ENCODE measurements at regions not wholly inside any gene's neighbourhood (a gene's known extent, or its start where the extent isn't known, plus 50 kb on each side); places are given as distances from the start of the nearest gene placed in this dataset.

GRCh38 chr21:24628536-24628935, 978.7 kb downstream of the MRPL39 start (continued):
- TF ChIP-seq CHD7 (IDR thresholded peaks at IDR 0.05; ENCODE audit: insufficient replicate concordance, low read length), result no peak
- no peak for TF ChIP-seq SP4 (IDR thresholded peaks at IDR 0.05; ENCODE audit: low read length)
- TF ChIP-seq CHD2 (IDR thresholded peaks at IDR 0.05; ENCODE audit: low read length), result no peak
- no peak for TF ChIP-seq MAFK (IDR thresholded peaks at IDR 0.05; ENCODE audit: low read depth, low read length)
- TF ChIP-seq SRF (IDR thresholded peaks at IDR 0.05; ENCODE audit: low read depth, low read length), result no peak
- no peak for TF ChIP-seq HDAC6 (IDR thresholded peaks at IDR 0.05; ENCODE audit: low read depth, low read length)
- no peak for TF ChIP-seq RFX5 (IDR thresholded peaks at IDR 0.05; ENCODE audit: borderline replicate concordance, low read depth, low read length)
- TF ChIP-seq CTBP2 (IDR thresholded peaks at IDR 0.05; ENCODE audit: borderline replicate concordance, insufficient read depth, insufficient read length, low read length), result no peak
- no peak for TF ChIP-seq TCF12 (IDR thresholded peaks at IDR 0.05; ENCODE audit: low read depth, low read length)
- TF ChIP-seq RAD21 (IDR thresholded peaks at IDR 0.05 in 1 of 2, conservative IDR thresholded peaks at IDR 0.05 in 1 of 2; ENCODE audit: low read depth in 2 of 2, low read length in 2 of 2), result no peak
- TF ChIP-seq ZNF274 (IDR thresholded peaks at IDR 0.05; ENCODE audit: borderline replicate concordance, extremely low read depth, low read length), result no peak
- no peak for TF ChIP-seq GTF2F1 (IDR thresholded peaks at IDR 0.05; ENCODE audit: borderline replicate concordance, low read depth, low read length)
- no peak for TF ChIP-seq KDM5A (IDR thresholded peaks at IDR 0.05; ENCODE audit: low read length)
